Esophagus squamous epithelium (tissue), 5 donors: ENCODE measurements at regions not wholly inside any gene's neighbourhood (a gene's known extent, or its start where the extent isn't known, plus 50 kb on each side); places are given as distances from the start of the nearest gene placed in this dataset.

Source experiments
- DNase-seq: peaks from one replicate; lab custom pipeline; 2025; lab: John Stamatoyannopoulos, UW
- H3K27ac ChIP-seq, 4 donors: fragments of 200-600 bp; sonication (generic); one replicate each; pipeline ENCODE4 v1.5.1; 2016 to 2019; ENCODE audit warnings: mild to moderate bottlenecking in 1 of 4
- H3K27me3 ChIP-seq, 4 donors: fragments of 200-600 bp; sonication (generic); 1 replicate in 3 of 4; 2 replicates in 1 of 4; pipeline versions ENCODE4 v1.5.1 to v1.6.0; 2017 to 2021; ENCODE audit warnings: antibody characterized with exemption in 1 of 4
- H3K36me3 ChIP-seq, 3 donors: fragments of 200-600 bp; sonication (generic); one replicate each; pipeline ENCODE4 v1.5.1; 2016 to 2019
- H3K4me1 ChIP-seq, 3 donors: fragments of 200-600 bp; sonication (generic); one replicate each; pipeline ENCODE4 v1.5.1; 2017 to 2019
- H3K4me3 ChIP-seq, 4 donors: fragments of 200-600 bp; sonication (generic); 1 replicate in 3 of 4; 2 replicates in 1 of 4; pipeline ENCODE4 v1.5.1; 2016 to 2019; ENCODE audit warnings: mild to moderate bottlenecking in 2 of 4, moderate library complexity in 1 of 4
- H3K9me3 ChIP-seq, 3 donors: fragments of 200-600 bp; sonication (generic); one replicate each; pipeline ENCODE4 v1.5.1; 2016 to 2019
- POLR2A ChIP-seq, 4 donors: fragments of 450-650 bp; IDR thresholded peaks; one replicate each; pipeline ENCODE4 v1.6.1; 2017; ENCODE audit warnings: antibody characterized with exemption in 4 of 4, mild to moderate bottlenecking in 4 of 4, moderate library complexity in 3 of 4
- WGBS, 2 donors: methylation state at CpG; one replicate each; pipeline ENCODE4 v1.1.5; 2018; 5-methylcytosine and 5-hydroxymethylcytosine counted together
- intact Hi-C: fragments of 100-400 bp; cut with DNase I; formaldehyde crosslinking; loops from one replicate; pipeline ENCODE4 v1.15.0; 2022
- TF ChIP-seq, protein P1 (sequence below), 6 experiments: fragments of 450-650 bp in 4 of 6; fragments of 200-600 bp in 2 of 6; sonication (generic) in 2 of 6; IDR thresholded peaks; one replicate each; pipeline ENCODE4 v1.5.1; 2016 to 2019; ENCODE audit warnings: antibody characterized with exemption in 6 of 6, mild to moderate bottlenecking in 4 of 6, moderate library complexity in 4 of 6
- donor health status: DM: yes; HTN: yes; CAD: no.

DNA sequence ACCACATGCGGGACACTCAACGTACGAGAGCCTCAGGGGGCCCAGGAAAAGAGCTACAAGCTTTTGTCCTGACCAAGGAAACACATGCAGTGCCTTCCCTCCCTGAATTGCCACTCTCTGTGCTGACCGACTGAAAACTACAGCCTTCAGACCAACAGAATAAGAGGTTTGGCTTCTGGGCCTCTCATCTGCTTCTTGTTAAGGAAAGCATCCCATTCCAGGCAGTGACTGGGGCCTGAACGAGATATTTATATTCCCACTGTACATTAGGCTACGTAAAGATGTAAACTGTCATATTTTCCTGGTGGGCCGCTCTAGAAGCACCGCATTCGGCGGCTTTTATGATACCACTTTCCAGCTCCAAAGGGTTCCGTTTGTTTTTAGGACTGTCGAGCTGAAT lies 208.9 kb upstream of the TPM1 start:
- no peak overlapping the region for H3K27ac ChIP-seq
- no peaks in the 10 kb centered on the region for H3K4me1 ChIP-seq
- H3K36me3 ChIP-seq, result peaks cover 0 to 31% (median 0%) of the 10 kb centered on the region in 3 donors
- WGBS, 2 donors, result 73 to 88% methylated on average over 10 to 12 of the region's 12 CpGs
- no peak for TF ChIP-seq POLR2A (IDR thresholded peaks at IDR 0.05)
- TF ChIP-seq, protein P1, sequence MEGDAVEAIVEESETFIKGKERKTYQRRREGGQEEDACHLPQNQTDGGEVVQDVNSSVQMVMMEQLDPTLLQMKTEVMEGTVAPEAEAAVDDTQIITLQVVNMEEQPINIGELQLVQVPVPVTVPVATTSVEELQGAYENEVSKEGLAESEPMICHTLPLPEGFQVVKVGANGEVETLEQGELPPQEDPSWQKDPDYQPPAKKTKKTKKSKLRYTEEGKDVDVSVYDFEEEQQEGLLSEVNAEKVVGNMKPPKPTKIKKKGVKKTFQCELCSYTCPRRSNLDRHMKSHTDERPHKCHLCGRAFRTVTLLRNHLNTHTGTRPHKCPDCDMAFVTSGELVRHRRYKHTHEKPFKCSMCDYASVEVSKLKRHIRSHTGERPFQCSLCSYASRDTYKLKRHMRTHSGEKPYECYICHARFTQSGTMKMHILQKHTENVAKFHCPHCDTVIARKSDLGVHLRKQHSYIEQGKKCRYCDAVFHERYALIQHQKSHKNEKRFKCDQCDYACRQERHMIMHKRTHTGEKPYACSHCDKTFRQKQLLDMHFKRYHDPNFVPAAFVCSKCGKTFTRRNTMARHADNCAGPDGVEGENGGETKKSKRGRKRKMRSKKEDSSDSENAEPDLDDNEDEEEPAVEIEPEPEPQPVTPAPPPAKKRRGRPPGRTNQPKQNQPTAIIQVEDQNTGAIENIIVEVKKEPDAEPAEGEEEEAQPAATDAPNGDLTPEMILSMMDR (IDR thresholded peaks at IDR 0.05), result no peak
- DNase-seq, result no peak
- H3K9me3 ChIP-seq, result no peaks in the 10 kb centered on the region
- no peak overlapping the region for H3K4me3 ChIP-seq
- intact Hi-C loops, result no loop called here
- H3K27me3 ChIP-seq, result no peaks in the 10 kb centered on the region

DNA sequence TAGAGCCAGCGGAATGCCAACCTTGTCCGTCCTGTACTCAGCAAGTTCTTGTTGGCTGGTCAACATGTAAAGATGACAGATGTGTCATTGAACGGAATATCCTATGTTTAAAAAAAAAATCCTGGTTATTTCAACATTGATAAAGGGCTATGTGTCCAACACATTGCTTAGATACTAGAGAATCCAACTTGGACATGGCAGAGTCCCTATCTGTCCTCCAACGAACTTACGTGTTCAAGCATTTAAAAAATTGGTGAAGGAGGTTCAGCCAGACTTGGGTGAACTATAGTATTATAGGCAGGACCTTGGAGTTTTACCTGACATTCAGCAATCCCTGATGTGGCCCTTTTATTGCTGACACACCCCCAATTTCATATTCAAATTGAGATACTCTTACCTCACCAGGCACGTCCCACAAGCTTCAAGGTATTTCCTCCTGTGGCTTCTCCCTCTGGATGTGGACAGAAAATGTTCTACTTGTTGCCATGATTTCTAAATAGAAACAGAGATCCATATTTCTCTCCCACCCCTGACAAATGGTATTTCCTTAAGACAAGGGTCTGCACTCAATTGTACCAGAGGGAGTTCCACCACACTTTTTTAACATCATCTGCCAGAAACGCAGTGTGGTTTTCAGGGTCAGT lies 207.7 kb upstream of the TPM1 start:
- intact Hi-C loops, result no loop called here
- DNase-seq, result no peak
- no peaks in the 10 kb centered on the region for H3K27me3 ChIP-seq
- no peak overlapping the region for H3K27ac ChIP-seq
- no peaks in the 10 kb centered on the region for H3K4me1 ChIP-seq
- H3K4me3 ChIP-seq, result no peak overlapping the region
- H3K9me3 ChIP-seq, result no peaks in the 10 kb centered on the region
- TF ChIP-seq POLR2A (IDR thresholded peaks at IDR 0.05), result no peak
- TF ChIP-seq, protein P1 (IDR thresholded peaks at IDR 0.05), result no peak
- peaks cover 0 to 41% (median 1%) of the 10 kb centered on the region in 3 donors for H3K36me3 ChIP-seq
- WGBS, 2 donors, result 93 to 96% methylated on average over 7 of the region's 7 CpGs

DNA sequence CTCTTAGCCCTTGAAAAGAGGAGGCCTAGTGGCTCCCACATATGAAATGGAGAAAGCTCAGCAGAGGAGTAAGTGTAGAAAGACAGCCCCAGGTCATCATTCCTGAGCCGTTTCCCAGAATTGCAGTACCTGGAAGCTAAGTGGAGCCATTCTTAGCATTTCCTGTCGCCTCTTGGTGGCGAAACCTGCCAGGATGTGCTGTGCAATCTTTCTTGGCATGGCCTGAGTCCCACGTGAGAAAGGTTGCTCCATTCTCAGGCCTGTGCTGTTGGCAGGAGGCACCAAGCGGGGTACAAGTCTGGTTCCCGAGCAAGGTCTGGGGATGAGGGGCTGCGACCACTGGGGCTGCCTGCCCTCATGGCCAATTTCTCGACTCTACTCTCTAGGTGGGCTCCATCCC lies 207.2 kb upstream of the TPM1 start:
- WGBS, 2 donors, result 57 to 66% methylated on average over 1 to 8 of the region's 8 CpGs
- H3K27ac ChIP-seq, result no peak overlapping the region
- H3K36me3 ChIP-seq, result peaks cover 0 to 46% (median 7%) of the 10 kb centered on the region in 3 donors
- no peaks in the 10 kb centered on the region for H3K27me3 ChIP-seq
- DNase-seq, result no peak
- TF ChIP-seq POLR2A (IDR thresholded peaks at IDR 0.05), result no peak
- TF ChIP-seq, protein P1 (IDR thresholded peaks at IDR 0.05), result no peak
- H3K9me3 ChIP-seq, result no peaks in the 10 kb centered on the region
- intact Hi-C loops, result no loop called here
- H3K4me3 ChIP-seq, result no peak overlapping the region
- H3K4me1 ChIP-seq, result no peaks in the 10 kb centered on the region

DNA sequence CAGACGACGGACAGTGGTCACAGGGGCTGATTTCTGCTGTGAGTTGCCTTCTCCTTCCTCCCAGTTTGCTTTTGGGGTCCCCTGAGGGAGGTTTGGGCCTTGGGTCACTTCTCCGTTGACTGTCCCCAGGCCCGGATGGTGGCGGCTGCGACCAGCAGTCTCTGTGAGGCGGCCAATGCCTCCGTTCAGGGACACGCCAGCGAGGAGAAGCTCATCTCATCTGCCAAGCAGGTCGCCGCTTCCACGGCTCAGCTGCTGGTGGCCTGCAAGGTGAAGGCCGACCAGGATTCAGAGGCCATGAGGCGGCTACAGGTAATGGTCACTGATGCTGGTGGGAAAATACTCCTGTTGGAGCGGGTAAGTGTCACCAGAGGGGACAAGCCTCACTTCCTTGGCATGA lies 206.8 kb upstream of the TPM1 start:
- intact Hi-C loops, result no loop called here

More for the DNA sequence above, 206.8 kb upstream of the TPM1 start:
- peaks cover 0 to 50% (median 8%) of the 10 kb centered on the region in 3 donors for H3K36me3 ChIP-seq
- TF ChIP-seq, protein P1 (IDR thresholded peaks at IDR 0.05), result no peak
- no peak for TF ChIP-seq POLR2A (IDR thresholded peaks at IDR 0.05)
- H3K4me1 ChIP-seq, result no peaks in the 10 kb centered on the region
- no peak overlapping the region for H3K27ac ChIP-seq
- no peaks in the 10 kb centered on the region for H3K9me3 ChIP-seq
- WGBS, 2 donors, result 92% methylated on average over 5 of the region's 16 CpGs; no CpG with 5 or more reads in 1 of the 2 donors
- no peak for DNase-seq
- H3K27me3 ChIP-seq, result no peaks in the 10 kb centered on the region
- H3K4me3 ChIP-seq, result no peak overlapping the region
